GM23338 (cell line): ENCODE measurements at regions not wholly inside any gene's neighbourhood (a gene's known extent, or its start where the extent isn't known, plus 50 kb on each side); places are given as distances from the start of the nearest gene placed in this dataset.

Experiments used
- ATAC-seq: fragments of 200-7000 bp; cut with Tn5 transposase; 3 replicates; pipeline ENCODE4 v1.9.1; 2020
- DNase-seq: peaks from one replicate; pipeline ENCODE4 v3.0.0-alpha.2; 2015; ENCODE audit warnings: low spot score
- H2AFZ ChIP-seq: fragments of 200-600 bp; sonication (generic); 2 replicates; pipeline ENCODE4 v1.8.0; 2016; ENCODE audit warnings: antibody characterized with exemption, mild to moderate bottlenecking, moderate library complexity
- H3F3A ChIP-seq: fragments of 200-600 bp; sonication (generic); replicated peaks from 2 replicates; pipeline ENCODE4 v1.8.0; 2017; ENCODE audit warnings: antibody characterized with exemption, mixed run types, low read depth
- H3K27ac ChIP-seq: fragments of 200-600 bp; sonication (generic); 2 replicates; pipeline ENCODE4 v1.6.1; 2016; ENCODE audit warnings: low read depth
- H3K27me3 ChIP-seq: fragments of 200-600 bp; sonication (generic); 2 replicates; pipeline ENCODE4 v1.8.0; 2016; ENCODE audit warnings: mild to moderate bottlenecking, mixed run types, moderate library complexity; ENCODE audit not compliant: insufficient read depth
- H3K36me3 ChIP-seq: fragments of 200-600 bp; sonication (generic); 2 replicates; pipeline ENCODE4 v1.8.0; 2016; ENCODE audit warnings: mild to moderate bottlenecking; ENCODE audit not compliant: insufficient read depth
- H3K4me1 ChIP-seq: fragments of 200-600 bp; sonication (generic); 2 replicates; pipeline ENCODE4 v1.8.0; 2016; ENCODE audit warnings: mild to moderate bottlenecking, moderate library complexity; ENCODE audit not compliant: insufficient read depth
- H3K4me2 ChIP-seq: fragments of 200-600 bp; sonication (generic); 2 replicates; pipeline ENCODE4 v1.7.1; 2017; ENCODE audit warnings: mixed run types
- H3K4me3 ChIP-seq: fragments of 200-600 bp; sonication (generic); 2 replicates; pipeline ENCODE4 v1.6.1; 2016; ENCODE audit warnings: mixed run types
- H3K79me2 ChIP-seq: fragments of 200-600 bp; sonication (generic); replicated peaks from 2 replicates; pipeline ENCODE4 v1.8.0; 2017; ENCODE audit warnings: mild to moderate bottlenecking; ENCODE audit not compliant: insufficient read depth
- H3K9me2 ChIP-seq: fragments of 200-600 bp; sonication (generic); 2 replicates; pipeline ENCODE4 v1.8.0; 2017; ENCODE audit not compliant: insufficient read depth
- H4K20me1 ChIP-seq: fragments of 200-600 bp; sonication (generic); replicated peaks from 2 replicates; pipeline ENCODE4 v1.8.0; 2017; ENCODE audit warnings: mild to moderate bottlenecking; ENCODE audit not compliant: insufficient read depth
- H3K27ac Mint-ChIP-seq: 2 replicates; pipeline ENCODE4 v1.8.0; 2020; ENCODE audit warnings: inconsistent platforms, mild to moderate bottlenecking, moderate library complexity, mixed read lengths
- H3K27me3 Mint-ChIP-seq: 3 replicates; pipeline ENCODE4 v1.8.0; 2022; ENCODE audit warnings: low read depth, mild to moderate bottlenecking, moderate library complexity, mixed read lengths, inconsistent platforms; ENCODE audit not compliant: insufficient read depth, poor library complexity
- H3K36me3 Mint-ChIP-seq: 3 replicates; pipeline ENCODE4 v1.8.0; 2021; ENCODE audit warnings: low read depth, mild to moderate bottlenecking, inconsistent platforms, moderate library complexity, mixed read lengths
- H3K4me1 Mint-ChIP-seq: 3 replicates; pipeline ENCODE4 v1.8.0; 2020; ENCODE audit warnings: mild to moderate bottlenecking, inconsistent platforms, mixed read lengths
- H3K4me3 Mint-ChIP-seq: 3 replicates; pipeline ENCODE4 v1.8.0; 2021; ENCODE audit warnings: moderate library complexity, mild to moderate bottlenecking, inconsistent platforms, mixed read lengths
- H3K9me3 Mint-ChIP-seq: 3 replicates; pipeline ENCODE4 v1.8.0; 2020; ENCODE audit warnings: moderate library complexity, mild to moderate bottlenecking, inconsistent platforms, mixed read lengths
- CREB1 ChIP-seq: fragments of 250-450 bp; sonication (Bioruptor Pico); IDR thresholded peaks from 2 replicates; pipeline ENCODE4 v1.5.0; 2020; ENCODE audit warnings: low read depth, mild to moderate bottlenecking, moderate library complexity
- ETS1 ChIP-seq: IDR thresholded peaks from 2 replicates; pipeline ENCODE4 v1.6.1; 2016; ENCODE audit warnings: antibody characterized with exemption
- EZH2 ChIP-seq: fragments of 200-600 bp; sonication (generic); IDR thresholded peaks from one replicate; pipeline ENCODE4 v1.8.0; 2017; ENCODE audit warnings: antibody characterized with exemption, mild to moderate bottlenecking, low read depth; ENCODE audit not compliant: unreplicated experiment
- STAT1 ChIP-seq: IDR thresholded peaks from one replicate; pipeline ENCODE4 v1.6.1; 2016; ENCODE audit warnings: antibody characterized with exemption; ENCODE audit not compliant: unreplicated experiment
- ZNF114 ChIP-seq: fragments of 250-450 bp; sonication (Bioruptor Pico); IDR thresholded peaks from 2 replicates; pipeline ENCODE4 v1.5.0; 2020; ENCODE audit warnings: mild to moderate bottlenecking, moderate library complexity
- ZNF462 ChIP-seq: fragments of 250-450 bp; sonication (Bioruptor Pico); IDR thresholded peaks from 2 replicates; pipeline ENCODE4 v1.5.0; 2020; ENCODE audit warnings: mild to moderate bottlenecking, moderate library complexity

GRCh38 chr18:30057398-30057797, 985.1 kb downstream of the DSC3 start:
- no peak overlapping the region for H3K27ac Mint-ChIP-seq

More at GRCh38 chr18:30057398-30057797, 985.1 kb downstream of the DSC3 start:
- H3K4me3 Mint-ChIP-seq: no peak overlapping the region
- no peak overlapping the region for H3K4me3 ChIP-seq
- H2AFZ ChIP-seq: no peak overlapping the region
- peaks cover 14% of the 10 kb centered on the region for H3K4me1 Mint-ChIP-seq
- no peaks in the 10 kb centered on the region for H3K36me3 ChIP-seq
- H3K4me1 ChIP-seq: no peaks in the 10 kb centered on the region
- no peak for DNase-seq
- H3K27me3 Mint-ChIP-seq: peaks cover 2% of the 10 kb centered on the region
- peaks cover 3% of the 10 kb centered on the region; the same call in 1 of the 3 replicates for H3K36me3 Mint-ChIP-seq
- no peak overlapping the region for H3K27ac ChIP-seq
- H3K4me2 ChIP-seq: no peak overlapping the region
- no peaks in the 10 kb centered on the region for H3K79me2 ChIP-seq
- no peak for ATAC-seq
- TF ChIP-seq CREB1 (no peak), STAT1 (no peak), ZNF114 (CRISPR knock-in tag) (no peak), EZH2 (no peak), ZNF462 (CRISPR knock-in tag) (no peak), ETS1 (no peak)
- H3K9me2 ChIP-seq: no peaks in the 10 kb centered on the region; the same call in none of the 2 replicates
- H3F3A ChIP-seq: no peaks in the 10 kb centered on the region
- no peaks in the 10 kb centered on the region for H4K20me1 ChIP-seq
- H3K9me3 Mint-ChIP-seq: no peaks in the 10 kb centered on the region; the same call in 2 of the 3 replicates
- no peaks in the 10 kb centered on the region for H3K27me3 ChIP-seq
